T-helper 2 cell treated with Interferon-gamma antibody and Interleukin-4, amounts not matched to agents 5 μg/mL and 100 μg/mL, for 36 hours (primary cell): ENCODE measurements at regions not wholly inside any gene's neighbourhood (a gene's known extent, or its start where the extent isn't known, plus 50 kb on each side); places are given as distances from the start of the nearest gene placed in this dataset.

Source experiments
- DNase-seq: peaks from one replicate; pipeline ENCODE4 v3.0.0; 2021; ENCODE audit warnings: low spot score
- H3K27ac Mint-ChIP-seq: one replicate; pipeline ENCODE4 v1.8.0; 2021; ENCODE audit warnings: mild to moderate bottlenecking, mixed read lengths
- H3K27me3 Mint-ChIP-seq: one replicate; pipeline ENCODE4 v1.8.0; 2021; ENCODE audit warnings: low read depth, mixed read lengths
- H3K36me3 Mint-ChIP-seq: one replicate; pipeline ENCODE4 v1.8.0; 2021; ENCODE audit warnings: low read depth, mixed read lengths
- H3K4me1 Mint-ChIP-seq: one replicate; pipeline ENCODE4 v1.8.0; 2021; ENCODE audit warnings: low read depth, mixed read lengths
- H3K4me3 Mint-ChIP-seq: one replicate; pipeline ENCODE4 v1.8.0; 2022; ENCODE audit warnings: mild to moderate bottlenecking, moderate library complexity, mixed read lengths
- H3K9me3 Mint-ChIP-seq: one replicate; pipeline ENCODE4 v1.8.0; 2021; ENCODE audit warnings: mixed read lengths

DNA sequence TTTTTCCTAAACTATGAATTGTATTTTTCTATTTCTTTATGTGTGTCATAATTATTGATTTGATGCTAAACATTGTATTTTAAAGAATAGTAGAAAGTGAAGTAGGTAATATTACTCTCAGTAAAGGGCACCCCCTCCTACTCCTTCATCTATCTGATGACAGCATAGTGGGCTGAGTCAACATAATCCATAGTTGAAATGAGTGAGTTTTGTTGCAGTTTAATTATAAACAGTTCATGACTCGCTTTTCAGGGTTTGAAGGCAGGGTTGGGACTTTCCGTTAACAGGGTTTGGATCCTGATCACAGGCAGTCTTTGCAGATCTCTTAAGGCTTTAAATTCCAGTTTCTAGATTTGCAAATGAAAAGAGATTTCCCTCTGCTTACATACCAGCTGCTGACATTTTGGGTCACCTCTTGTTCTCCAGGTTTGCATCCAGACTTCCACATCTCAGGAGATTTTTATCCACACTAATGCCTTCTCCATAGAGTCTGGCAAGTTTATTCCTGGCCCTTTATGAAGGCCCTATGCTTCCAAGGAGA is 54.0 kb upstream of the TACR3 start:
- Mint-ChIP-seq H3K36me3 (no peaks in the 10 kb centered on the region), H3K4me1 (no peaks in the 10 kb centered on the region), H3K4me3 (no peak overlapping the region), H3K9me3 (no peaks in the 10 kb centered on the region), H3K27ac (no peak overlapping the region), H3K27me3 (no peaks in the 10 kb centered on the region)
- DNase-seq: no peak
